SK-N-SH (cell line): ENCODE measurements at regions not wholly inside any gene's neighbourhood (a gene's known extent, or its start where the extent isn't known, plus 50 kb on each side); places are given as distances from the start of the nearest gene placed in this dataset.

ENCODE experiments used
- CTCF ChIP-seq: fragments of 200-600 bp; sonication (generic); IDR thresholded peaks from 2 replicates; pipeline ENCODE4 v1.6.1; 2017; ENCODE audit warnings: antibody characterized with exemption, mild to moderate bottlenecking, moderate library complexity
- ELF1 ChIP-seq: IDR thresholded peaks from 2 replicates; pipeline ENCODE4 v1.4.0; 2012
- EZH2phosphoT487 ChIP-seq: fragments of 200-600 bp; sonication (generic); IDR thresholded peaks from 2 replicates; pipeline ENCODE4 v1.6.1; 2017; ENCODE audit warnings: low read depth, mixed run types, mild to moderate bottlenecking, antibody characterized with exemption, moderate library complexity, borderline replicate concordance
- FOXM1 ChIP-seq: IDR thresholded peaks from 2 replicates; pipeline ENCODE4 v1.4.0; 2012; ENCODE audit warnings: low read depth, mild to moderate bottlenecking
- MAX ChIP-seq: IDR thresholded peaks from 2 replicates; pipeline ENCODE4 v1.4.0; 2012; ENCODE audit warnings: low read depth
- POLR2AphosphoS5 ChIP-seq: IDR thresholded peaks from 2 replicates; pipeline ENCODE4 v1.6.1; 2012; ENCODE audit warnings: low read depth, low read length
- RAD21 ChIP-seq: IDR thresholded peaks from 2 replicates; pipeline ENCODE4 v1.6.1; 2012; ENCODE audit warnings: mild to moderate bottlenecking, low read length
- RCOR1 ChIP-seq: fragments of 150-350 bp; IDR thresholded peaks from 2 replicates; pipeline ENCODE4 v1.6.1; 2017; ENCODE audit warnings: antibody characterized with exemption, low read length
- TEAD4 ChIP-seq: IDR thresholded peaks from 2 replicates; pipeline ENCODE4 v1.4.0; 2012; ENCODE audit warnings: mild to moderate bottlenecking, borderline replicate concordance; ENCODE audit not compliant: insufficient read depth
- TF ChIP-seq, protein P1 (sequence below): IDR thresholded peaks from 2 replicates; pipeline ENCODE4 v1.6.1; 2012; ENCODE audit warnings: mild to moderate bottlenecking, low read depth, low read length, moderate library complexity

- TF ChIP-seq CTCF: no peak
- TF ChIP-seq ELF1: no peak
- TF ChIP-seq, protein P1, sequence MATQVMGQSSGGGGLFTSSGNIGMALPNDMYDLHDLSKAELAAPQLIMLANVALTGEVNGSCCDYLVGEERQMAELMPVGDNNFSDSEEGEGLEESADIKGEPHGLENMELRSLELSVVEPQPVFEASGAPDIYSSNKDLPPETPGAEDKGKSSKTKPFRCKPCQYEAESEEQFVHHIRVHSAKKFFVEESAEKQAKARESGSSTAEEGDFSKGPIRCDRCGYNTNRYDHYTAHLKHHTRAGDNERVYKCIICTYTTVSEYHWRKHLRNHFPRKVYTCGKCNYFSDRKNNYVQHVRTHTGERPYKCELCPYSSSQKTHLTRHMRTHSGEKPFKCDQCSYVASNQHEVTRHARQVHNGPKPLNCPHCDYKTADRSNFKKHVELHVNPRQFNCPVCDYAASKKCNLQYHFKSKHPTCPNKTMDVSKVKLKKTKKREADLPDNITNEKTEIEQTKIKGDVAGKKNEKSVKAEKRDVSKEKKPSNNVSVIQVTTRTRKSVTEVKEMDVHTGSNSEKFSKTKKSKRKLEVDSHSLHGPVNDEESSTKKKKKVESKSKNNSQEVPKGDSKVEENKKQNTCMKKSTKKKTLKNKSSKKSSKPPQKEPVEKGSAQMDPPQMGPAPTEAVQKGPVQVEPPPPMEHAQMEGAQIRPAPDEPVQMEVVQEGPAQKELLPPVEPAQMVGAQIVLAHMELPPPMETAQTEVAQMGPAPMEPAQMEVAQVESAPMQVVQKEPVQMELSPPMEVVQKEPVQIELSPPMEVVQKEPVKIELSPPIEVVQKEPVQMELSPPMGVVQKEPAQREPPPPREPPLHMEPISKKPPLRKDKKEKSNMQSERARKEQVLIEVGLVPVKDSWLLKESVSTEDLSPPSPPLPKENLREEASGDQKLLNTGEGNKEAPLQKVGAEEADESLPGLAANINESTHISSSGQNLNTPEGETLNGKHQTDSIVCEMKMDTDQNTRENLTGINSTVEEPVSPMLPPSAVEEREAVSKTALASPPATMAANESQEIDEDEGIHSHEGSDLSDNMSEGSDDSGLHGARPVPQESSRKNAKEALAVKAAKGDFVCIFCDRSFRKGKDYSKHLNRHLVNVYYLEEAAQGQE: no peak
- no peak for TF ChIP-seq RAD21
- no peak for TF ChIP-seq EZH2phosphoT487
- no peak for TF ChIP-seq FOXM1
- no peak for TF ChIP-seq POLR2AphosphoS5
- no peak for TF ChIP-seq MAX
- no peak for TF ChIP-seq RCOR1
- TF ChIP-seq TEAD4: no peak
Measured at GRCh38 chrX:122046815-122047214, 999.4 kb downstream of the GLUD2 start.
